IMR-90 (cell line): ENCODE measurements at regions not wholly inside any gene's neighbourhood (a gene's known extent, or its start where the extent isn't known, plus 50 kb on each side); places are given as distances from the start of the nearest gene placed in this dataset.

Experiments used
- ATAC-seq: fragments of 200-7000 bp; cut with Tn5 transposase; 2 replicates; pipeline ENCODE4 v1.9.1; 2020; ENCODE audit warnings: low read depth, mild to moderate bottlenecking, moderate library complexity
- BruUV-seq: library from RNA; stranded (reverse); fragments of 400-500 nt; replicated peaks from 2 replicates; lab custom pipeline; 2021; lab: Mats Ljungman, UMichigan
- CTCF ChIA-PET: fragments of 300-600 bp; formaldehyde crosslinking; extraction: SDS; loops from one replicate; lab custom pipeline; 2021; ENCODE audit warnings: antibody characterized with exemption; lab: Yijun Ruan, JAX
- POLR2A ChIA-PET: fragments of 300-600 bp; sonication (Branson Sonifier 250); formaldehyde crosslinking; loops from one replicate; lab custom pipeline; 2022; ENCODE audit warnings: antibody characterized with exemption; ENCODE audit not compliant: unreplicated experiment; lab: Charles Lee
- DNase-seq: peaks from one replicate; pipeline ENCODE4 v3.0.0; 2013
- H2AFZ ChIP-seq: replicated peaks from 2 replicates; pipeline ENCODE3; 2013; ENCODE audit warnings: low read length, mild to moderate bottlenecking; ENCODE audit not compliant: poor library complexity
- H2AK5ac ChIP-seq: 2 replicates; pipeline ENCODE4 v1.6.1; 2013; ENCODE audit warnings: low read depth, low read length, inconsistent platforms
- H2AK9ac ChIP-seq: replicated peaks from 2 replicates; pipeline ENCODE3; 2013; ENCODE audit warnings: mild to moderate bottlenecking, low read depth, low read length, moderate library complexity; ENCODE audit not compliant: poor library complexity
- H2BK120ac ChIP-seq: 2 replicates; pipeline ENCODE4 v1.6.1; 2013; ENCODE audit warnings: low read depth, low read length, inconsistent platforms
- H2BK15ac ChIP-seq: 3 replicates; pipeline ENCODE4 v1.6.1; 2013; ENCODE audit warnings: low read depth, low read length, inconsistent platforms
- H2BK20ac ChIP-seq: 2 replicates; pipeline ENCODE4 v1.6.1; 2013; ENCODE audit warnings: low read depth, mild to moderate bottlenecking, inconsistent platforms, low read length, moderate library complexity
- H2BK5ac ChIP-seq: 2 replicates; pipeline ENCODE4 v1.6.1; 2013; ENCODE audit warnings: mild to moderate bottlenecking, low read depth, low read length, inconsistent platforms; ENCODE audit not compliant: poor library complexity, severe bottlenecking
- H3K14ac ChIP-seq: replicated peaks from 2 replicates; pipeline ENCODE4 v1.6.1; 2013; ENCODE audit warnings: low read depth, low read length, inconsistent platforms
- H3K18ac ChIP-seq: 2 replicates; pipeline ENCODE4 v1.6.1; 2013; ENCODE audit warnings: low read depth, low read length, control low read depth
- H3K23ac ChIP-seq: 2 replicates; pipeline ENCODE4 v1.6.1; 2013; ENCODE audit warnings: low read depth, low read length, inconsistent platforms
- H3K27ac ChIP-seq: 2 replicates; pipeline ENCODE4 v1.5.1; 2013; ENCODE audit warnings: mild to moderate bottlenecking, control low read depth, low read length; ENCODE audit not compliant: insufficient read depth
- H3K27me3 ChIP-seq: 2 replicates; pipeline ENCODE4 v1.6.1; 2013; ENCODE audit warnings: low read length; ENCODE audit not compliant: control insufficient read depth, insufficient read depth
- H3K36me3 ChIP-seq: 2 replicates; pipeline ENCODE4 v1.6.1; 2013; ENCODE audit warnings: low read length, mixed read lengths; ENCODE audit not compliant: control insufficient read depth, insufficient read depth
- H3K4ac ChIP-seq: 2 replicates; pipeline ENCODE4 v1.6.1; 2013; ENCODE audit warnings: low read depth, low read length, inconsistent platforms
- H3K4me1 ChIP-seq: 2 replicates; pipeline ENCODE4 v1.6.1; 2013; ENCODE audit warnings: low read length, mixed read lengths; ENCODE audit not compliant: control insufficient read depth, insufficient read depth
- H3K4me2 ChIP-seq: 2 replicates; pipeline ENCODE4 v1.6.1; 2013; ENCODE audit warnings: low read depth, mild to moderate bottlenecking, control low read depth, low read length, moderate library complexity
- H3K4me3 ChIP-seq: 2 replicates; pipeline ENCODE4 v1.5.1; 2013; ENCODE audit warnings: low read depth, mild to moderate bottlenecking, control low read depth, low read length, moderate library complexity; ENCODE audit not compliant: insufficient read depth
- H3K56ac ChIP-seq: 2 replicates; pipeline ENCODE4 v1.6.1; 2013; ENCODE audit warnings: low read length, inconsistent platforms; ENCODE audit not compliant: insufficient read depth; ENCODE audit errors: extremely low read depth
- H3K79me1 ChIP-seq, 2 experiments: 2 replicates each; pipeline ENCODE4 v1.6.1; 2013; ENCODE audit warnings: low read length in 2 of 2, inconsistent platforms in 1 of 2, low read depth in 1 of 2
- H3K9ac ChIP-seq: 2 replicates; pipeline ENCODE4 v1.6.1; 2013; ENCODE audit warnings: low read depth, low read length, control low read depth
- H3K9me1 ChIP-seq: 2 replicates; pipeline ENCODE4 v1.6.1; 2013; ENCODE audit warnings: low read length, inconsistent platforms; ENCODE audit not compliant: insufficient read depth
- H3K9me3 ChIP-seq: 2 replicates; pipeline ENCODE4 v1.6.1; 2013; ENCODE audit warnings: low read length; ENCODE audit not compliant: control insufficient read depth, insufficient read depth
- H4K20me1 ChIP-seq: 2 replicates; pipeline ENCODE4 v1.6.1; 2013; ENCODE audit warnings: low read length, inconsistent platforms; ENCODE audit not compliant: insufficient read depth
- H4K5ac ChIP-seq: 2 replicates; pipeline ENCODE4 v1.6.1; 2013; ENCODE audit warnings: mild to moderate bottlenecking, low read depth, low read length, control low read depth
- H4K8ac ChIP-seq, 2 experiments: 2 replicates each; pipeline ENCODE4 v1.6.1; 2013; ENCODE audit warnings: low read depth in 2 of 2, low read length in 2 of 2, control low read depth in 1 of 2, inconsistent platforms in 1 of 2
- H4K91ac ChIP-seq: 2 replicates; pipeline ENCODE4 v1.6.1; 2013; ENCODE audit warnings: low read depth, low read length, inconsistent platforms; ENCODE audit not compliant: insufficient read depth
- BHLHE40 ChIP-seq: fragments of 150-350 bp; IDR thresholded peaks from 2 replicates; pipeline ENCODE4 v1.6.1; 2016; ENCODE audit warnings: mild to moderate bottlenecking, low read depth, low read length
- MAZ ChIP-seq: IDR thresholded peaks from 2 replicates; pipeline ENCODE4 v1.6.1; 2012; ENCODE audit warnings: low read depth, mild to moderate bottlenecking, low read length, improper control_type of control experiment, moderate library complexity, borderline replicate concordance
- RAD21 ChIP-seq: IDR thresholded peaks from 2 replicates; pipeline ENCODE4 v1.6.1; 2012; ENCODE audit warnings: low read length, improper control_type of control experiment
- dilution Hi-C: fragments of 300-500 bp; cut with HindIII; formaldehyde crosslinking; loops from one replicate; pipeline ENCODE4 v1.14.3; 2018; ENCODE audit warnings: low sequenced_read_pairs; ENCODE audit not compliant: unreplicated experiment
- in situ Hi-C: fragments of 300-500 bp; cut with MboI; formaldehyde crosslinking; loops from 3 replicates; pipeline ENCODE4 v1.14.3; 2019; ENCODE audit warnings: low sequenced_read_pairs, inconsistent platforms, mixed read lengths
- intact Hi-C: fragments of 100-400 bp; cut with micrococcal nuclease; formaldehyde crosslinking; loops from 2 replicates; pipeline ENCODE4 v1.10.0; 2022
- TF ChIP-seq, protein P1 (sequence below): conservative IDR thresholded peaks from 2 replicates; pipeline ENCODE4 v1.5.1; 2012; ENCODE audit warnings: mild to moderate bottlenecking, low read depth, low read length, improper control_type of control experiment

DNA sequence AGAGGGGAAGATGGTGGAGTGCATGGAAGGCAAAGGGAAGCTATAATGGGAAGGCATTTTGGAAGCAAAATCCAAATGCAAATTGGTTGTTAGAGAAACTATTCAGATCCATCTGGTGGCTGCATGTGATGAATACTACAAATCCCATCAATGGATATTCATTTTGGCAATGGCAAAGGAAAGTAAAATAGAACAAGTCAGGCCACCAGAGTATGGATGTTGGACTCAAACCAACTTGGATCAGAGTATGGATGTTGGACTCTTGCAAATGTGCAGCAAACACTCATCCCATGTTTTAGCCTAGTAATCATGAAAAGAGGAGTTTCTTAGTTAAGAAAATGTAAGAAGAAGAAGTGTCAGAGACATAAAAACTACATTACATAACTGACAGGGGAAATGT is 289.6 kb upstream of the DAB1 start:
- H2BK5ac ChIP-seq: no peak overlapping the region
- no peak overlapping the region for H2BK20ac ChIP-seq
- H3K36me3 ChIP-seq: no peaks in the 10 kb centered on the region
- intact Hi-C loops: no loop called here
- H3K79me1 ChIP-seq: no peaks in the 10 kb centered on the region
- no peak overlapping the region for H2BK120ac ChIP-seq
- DNase-seq (no peak), ATAC-seq (no peak)
- CTCF ChIA-PET: no interaction called here
- no peak overlapping the region for H4K8ac ChIP-seq
- in situ Hi-C loops: no loop called here
- TF ChIP-seq BHLHE40 (no peak), MAZ (no peak), RAD21 (no peak)
- TF ChIP-seq, protein P1, sequence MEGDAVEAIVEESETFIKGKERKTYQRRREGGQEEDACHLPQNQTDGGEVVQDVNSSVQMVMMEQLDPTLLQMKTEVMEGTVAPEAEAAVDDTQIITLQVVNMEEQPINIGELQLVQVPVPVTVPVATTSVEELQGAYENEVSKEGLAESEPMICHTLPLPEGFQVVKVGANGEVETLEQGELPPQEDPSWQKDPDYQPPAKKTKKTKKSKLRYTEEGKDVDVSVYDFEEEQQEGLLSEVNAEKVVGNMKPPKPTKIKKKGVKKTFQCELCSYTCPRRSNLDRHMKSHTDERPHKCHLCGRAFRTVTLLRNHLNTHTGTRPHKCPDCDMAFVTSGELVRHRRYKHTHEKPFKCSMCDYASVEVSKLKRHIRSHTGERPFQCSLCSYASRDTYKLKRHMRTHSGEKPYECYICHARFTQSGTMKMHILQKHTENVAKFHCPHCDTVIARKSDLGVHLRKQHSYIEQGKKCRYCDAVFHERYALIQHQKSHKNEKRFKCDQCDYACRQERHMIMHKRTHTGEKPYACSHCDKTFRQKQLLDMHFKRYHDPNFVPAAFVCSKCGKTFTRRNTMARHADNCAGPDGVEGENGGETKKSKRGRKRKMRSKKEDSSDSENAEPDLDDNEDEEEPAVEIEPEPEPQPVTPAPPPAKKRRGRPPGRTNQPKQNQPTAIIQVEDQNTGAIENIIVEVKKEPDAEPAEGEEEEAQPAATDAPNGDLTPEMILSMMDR: no peak
- no peak overlapping the region for H2AK9ac ChIP-seq
- no peak overlapping the region for H3K27ac ChIP-seq
- no TSS peak for BruUV-seq
- no peaks in the 10 kb centered on the region for H3K9me3 ChIP-seq
- no peaks in the 10 kb centered on the region for H3K27me3 ChIP-seq
- no peak overlapping the region for H2AFZ ChIP-seq
- H3K14ac ChIP-seq: no peak overlapping the region
- no peak overlapping the region for H2BK15ac ChIP-seq
- H3K4ac ChIP-seq: no peak overlapping the region
- H3K4me3 ChIP-seq: no peak overlapping the region
- no peaks in the 10 kb centered on the region for H4K20me1 ChIP-seq
- H3K9ac ChIP-seq: no peak overlapping the region
- H4K91ac ChIP-seq: no peak overlapping the region
- H3K23ac ChIP-seq: no peak overlapping the region
- H3K4me2 ChIP-seq: no peak overlapping the region
- H3K9me1 ChIP-seq: no peaks in the 10 kb centered on the region
- no peak overlapping the region for H3K18ac ChIP-seq
- H2AK5ac ChIP-seq: no peak overlapping the region
- H4K5ac ChIP-seq: no peak overlapping the region
- no peaks in the 10 kb centered on the region for H3K4me1 ChIP-seq
- dilution Hi-C loops: no loop called here
- H3K56ac ChIP-seq: no peak overlapping the region
- POLR2A ChIA-PET: no interaction called here
